ENCODE measurements at regions not wholly inside any gene's neighbourhood (a gene's known extent, or its start where the extent isn't known, plus 50 kb on each side); places are given as distances from the start of the nearest gene placed in this dataset.

DNA sequence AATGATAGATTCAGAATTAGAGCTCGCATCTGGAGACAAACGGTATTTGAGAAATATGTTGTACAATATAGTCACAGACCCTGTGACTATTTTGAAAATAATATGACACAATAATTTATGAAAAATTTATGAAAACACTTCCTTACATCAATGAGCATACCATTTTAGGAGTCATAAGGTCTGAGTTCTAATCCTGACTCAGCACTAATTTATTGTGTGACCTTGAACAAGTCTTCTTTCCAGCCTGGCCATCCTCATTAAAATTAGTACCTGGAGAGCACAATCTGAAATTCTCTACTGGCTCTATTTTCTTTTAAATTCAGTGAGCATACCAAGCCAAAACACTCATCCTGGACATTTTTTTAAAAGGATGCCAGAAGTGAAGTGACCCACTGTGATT lies 622.3 kb downstream of the SMARCA1 start:
- Histone ChIP-seq H4K20me1 (ENCODE audit: insufficient read depth) (no peaks in the 10 kb centered on the region), H3F3A (ENCODE audit: insufficient read depth, low read length, poor library complexity, severe bottlenecking) (no peaks in the 10 kb centered on the region), H3K27ac (ENCODE audit: low read length) (no peak overlapping the region), H3K9me3 (ENCODE audit: low read length) (no peaks in the 10 kb centered on the region), H3K9ac (ENCODE audit: low read length) (no peak overlapping the region), H3K4me3 (ENCODE audit: low read length) (no peak overlapping the region), H3K36me3 (ENCODE audit: insufficient read depth, low read length) (no peaks in the 10 kb centered on the region), H3K9me2 (ENCODE audit: insufficient read depth, low read length) (no peaks in the 10 kb centered on the region), H3K79me2 (replicated peaks; ENCODE audit: insufficient read depth, low read length) (no peaks in the 10 kb centered on the region), H3K27me3 (ENCODE audit: insufficient read depth, low read depth, low read length) (no peaks in the 10 kb centered on the region), H2AFZ (ENCODE audit: low read depth, low read length) (no peak overlapping the region), H3K4me2 (ENCODE audit: low read length) (no peak overlapping the region)
- no peak for TF ChIP-seq EZH2 (IDR thresholded peaks at IDR 0.05; ENCODE audit: borderline replicate concordance, insufficient read depth, low read length, poor library complexity, severe bottlenecking)
- TF ChIP-seq SMC3 (conservative IDR thresholded peaks at IDR 0.05; ENCODE audit: poor library complexity) = no peak
- no peak for TF ChIP-seq POLR2AphosphoS5 (IDR thresholded peaks at IDR 0.05)
- no peak for TF ChIP-seq RAD21 (conservative IDR thresholded peaks at IDR 0.05)
- no peak for TF ChIP-seq MXI1 (conservative IDR thresholded peaks at IDR 0.05; ENCODE audit: poor library complexity, severe bottlenecking)
- no peak for TF ChIP-seq TAF1 (IDR thresholded peaks at IDR 0.05; ENCODE audit: low read depth)
- TF ChIP-seq, protein P1, sequence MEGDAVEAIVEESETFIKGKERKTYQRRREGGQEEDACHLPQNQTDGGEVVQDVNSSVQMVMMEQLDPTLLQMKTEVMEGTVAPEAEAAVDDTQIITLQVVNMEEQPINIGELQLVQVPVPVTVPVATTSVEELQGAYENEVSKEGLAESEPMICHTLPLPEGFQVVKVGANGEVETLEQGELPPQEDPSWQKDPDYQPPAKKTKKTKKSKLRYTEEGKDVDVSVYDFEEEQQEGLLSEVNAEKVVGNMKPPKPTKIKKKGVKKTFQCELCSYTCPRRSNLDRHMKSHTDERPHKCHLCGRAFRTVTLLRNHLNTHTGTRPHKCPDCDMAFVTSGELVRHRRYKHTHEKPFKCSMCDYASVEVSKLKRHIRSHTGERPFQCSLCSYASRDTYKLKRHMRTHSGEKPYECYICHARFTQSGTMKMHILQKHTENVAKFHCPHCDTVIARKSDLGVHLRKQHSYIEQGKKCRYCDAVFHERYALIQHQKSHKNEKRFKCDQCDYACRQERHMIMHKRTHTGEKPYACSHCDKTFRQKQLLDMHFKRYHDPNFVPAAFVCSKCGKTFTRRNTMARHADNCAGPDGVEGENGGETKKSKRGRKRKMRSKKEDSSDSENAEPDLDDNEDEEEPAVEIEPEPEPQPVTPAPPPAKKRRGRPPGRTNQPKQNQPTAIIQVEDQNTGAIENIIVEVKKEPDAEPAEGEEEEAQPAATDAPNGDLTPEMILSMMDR (IDR thresholded peaks at IDR 0.05; ENCODE audit: poor library complexity, severe bottlenecking) = no peak
- no peak for TF ChIP-seq EP300 (conservative IDR thresholded peaks at IDR 0.05; ENCODE audit: poor library complexity, severe bottlenecking)
- TF ChIP-seq, protein P2, sequence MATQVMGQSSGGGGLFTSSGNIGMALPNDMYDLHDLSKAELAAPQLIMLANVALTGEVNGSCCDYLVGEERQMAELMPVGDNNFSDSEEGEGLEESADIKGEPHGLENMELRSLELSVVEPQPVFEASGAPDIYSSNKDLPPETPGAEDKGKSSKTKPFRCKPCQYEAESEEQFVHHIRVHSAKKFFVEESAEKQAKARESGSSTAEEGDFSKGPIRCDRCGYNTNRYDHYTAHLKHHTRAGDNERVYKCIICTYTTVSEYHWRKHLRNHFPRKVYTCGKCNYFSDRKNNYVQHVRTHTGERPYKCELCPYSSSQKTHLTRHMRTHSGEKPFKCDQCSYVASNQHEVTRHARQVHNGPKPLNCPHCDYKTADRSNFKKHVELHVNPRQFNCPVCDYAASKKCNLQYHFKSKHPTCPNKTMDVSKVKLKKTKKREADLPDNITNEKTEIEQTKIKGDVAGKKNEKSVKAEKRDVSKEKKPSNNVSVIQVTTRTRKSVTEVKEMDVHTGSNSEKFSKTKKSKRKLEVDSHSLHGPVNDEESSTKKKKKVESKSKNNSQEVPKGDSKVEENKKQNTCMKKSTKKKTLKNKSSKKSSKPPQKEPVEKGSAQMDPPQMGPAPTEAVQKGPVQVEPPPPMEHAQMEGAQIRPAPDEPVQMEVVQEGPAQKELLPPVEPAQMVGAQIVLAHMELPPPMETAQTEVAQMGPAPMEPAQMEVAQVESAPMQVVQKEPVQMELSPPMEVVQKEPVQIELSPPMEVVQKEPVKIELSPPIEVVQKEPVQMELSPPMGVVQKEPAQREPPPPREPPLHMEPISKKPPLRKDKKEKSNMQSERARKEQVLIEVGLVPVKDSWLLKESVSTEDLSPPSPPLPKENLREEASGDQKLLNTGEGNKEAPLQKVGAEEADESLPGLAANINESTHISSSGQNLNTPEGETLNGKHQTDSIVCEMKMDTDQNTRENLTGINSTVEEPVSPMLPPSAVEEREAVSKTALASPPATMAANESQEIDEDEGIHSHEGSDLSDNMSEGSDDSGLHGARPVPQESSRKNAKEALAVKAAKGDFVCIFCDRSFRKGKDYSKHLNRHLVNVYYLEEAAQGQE (IDR thresholded peaks at IDR 0.05; ENCODE audit: borderline replicate concordance) = no peak

DNA sequence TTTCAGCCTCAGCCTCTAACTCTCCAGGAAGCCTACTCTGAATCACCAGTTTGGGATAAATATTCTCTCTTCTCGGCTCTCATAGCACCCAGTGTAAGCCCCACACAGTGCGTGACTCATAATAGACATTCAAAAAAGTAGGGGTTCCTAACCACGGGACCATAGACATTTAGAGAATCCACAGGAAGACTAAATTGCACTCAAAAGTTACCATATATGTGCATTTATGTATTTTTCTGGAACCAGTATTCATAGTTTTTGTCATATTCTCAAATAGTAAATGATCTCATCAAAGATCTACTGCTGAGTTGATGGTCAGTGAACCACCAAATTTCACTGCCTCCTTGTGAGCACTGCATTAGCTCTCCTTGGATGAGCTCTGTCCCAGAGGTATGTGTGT lies 625.7 kb downstream of the SMARCA1 start:
- Histone ChIP-seq H3K9me2 (ENCODE audit: insufficient read depth, low read length) (no peaks in the 10 kb centered on the region), H3K27me3 (ENCODE audit: insufficient read depth, low read depth, low read length) (no peaks in the 10 kb centered on the region), H3K9ac (ENCODE audit: low read length) (no peak overlapping the region), H3K4me2 (ENCODE audit: low read length) (no peak overlapping the region), H3K27ac (ENCODE audit: low read length) (no peak overlapping the region), H3K79me2 (replicated peaks; ENCODE audit: insufficient read depth, low read length) (no peaks in the 10 kb centered on the region), H3K9me3 (ENCODE audit: low read length) (no peaks in the 10 kb centered on the region), H4K20me1 (ENCODE audit: insufficient read depth) (no peaks in the 10 kb centered on the region), H2AFZ (ENCODE audit: low read depth, low read length) (no peak overlapping the region), H3F3A (ENCODE audit: insufficient read depth, low read length, poor library complexity, severe bottlenecking) (no peaks in the 10 kb centered on the region), H3K36me3 (ENCODE audit: insufficient read depth, low read length) (no peaks in the 10 kb centered on the region), H3K4me3 (ENCODE audit: low read length) (no peak overlapping the region)
- TF ChIP-seq TAF1 (IDR thresholded peaks at IDR 0.05; ENCODE audit: low read depth) = no peak
- no peak for TF ChIP-seq EZH2 (IDR thresholded peaks at IDR 0.05; ENCODE audit: borderline replicate concordance, insufficient read depth, low read length, poor library complexity, severe bottlenecking)
- TF ChIP-seq EP300 (conservative IDR thresholded peaks at IDR 0.05; ENCODE audit: poor library complexity, severe bottlenecking) = no peak
- TF ChIP-seq, protein P1 (IDR thresholded peaks at IDR 0.05; ENCODE audit: poor library complexity, severe bottlenecking) = no peak
